IPS-NIHi7 (cell line): ENCODE measurements at regions not wholly inside any gene's neighbourhood (a gene's known extent, or its start where the extent isn't known, plus 50 kb on each side); places are given as distances from the start of the nearest gene placed in this dataset.

Source experiments
- DNase-seq: peaks from one replicate; pipeline ENCODE4 v3.0.0; 2012; ENCODE audit warnings: mixed read lengths; ENCODE audit errors: extremely low spot score

DNA sequence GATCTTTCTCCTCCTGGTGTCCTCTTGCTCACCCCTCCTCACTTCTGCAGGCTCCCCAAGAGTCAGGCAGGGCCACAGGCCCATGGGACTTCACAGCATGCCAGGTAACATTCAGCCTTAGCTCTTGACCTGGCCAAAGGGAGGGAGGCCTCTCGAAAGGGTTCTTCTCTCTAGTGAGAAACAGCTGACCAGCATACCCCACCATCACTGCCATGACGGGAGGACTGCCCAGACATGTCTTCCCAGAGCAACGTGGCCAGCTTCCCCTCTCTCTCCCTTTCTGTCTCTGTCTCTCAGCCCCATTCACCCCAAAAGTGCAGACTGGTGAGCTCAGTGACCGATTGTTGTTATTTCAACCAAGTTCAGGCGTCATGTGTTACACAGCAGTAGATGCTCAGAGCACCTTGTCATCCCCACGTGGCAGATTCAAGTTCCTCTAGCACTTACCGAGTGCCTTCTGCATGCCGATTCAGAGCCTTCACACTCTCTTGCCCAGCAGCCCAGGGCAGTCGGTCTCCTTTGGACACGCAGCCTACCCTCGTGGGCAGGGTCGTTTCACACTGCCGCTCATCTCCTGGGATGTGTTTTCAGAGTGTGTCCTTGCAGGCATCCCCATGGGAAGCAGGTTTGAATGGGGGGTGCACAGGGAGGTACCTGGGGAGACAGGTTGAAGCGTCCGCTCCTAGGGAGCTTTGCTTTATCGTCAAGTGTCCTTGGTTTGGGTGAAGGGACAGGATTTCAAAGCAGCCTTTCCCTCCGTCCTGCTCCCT, 259.9 kb downstream of the NDUFA10 start:
- DNase-seq: no peak

- DNase-seq: no peak
Observed at GRCh38 chr2:239763433-239764097, 261.6 kb downstream of the NDUFA10 start.

- DNase-seq: no peak
Observed at GRCh38 chr2:239762655-239763269, 262.4 kb downstream of the NDUFA10 start.

DNA sequence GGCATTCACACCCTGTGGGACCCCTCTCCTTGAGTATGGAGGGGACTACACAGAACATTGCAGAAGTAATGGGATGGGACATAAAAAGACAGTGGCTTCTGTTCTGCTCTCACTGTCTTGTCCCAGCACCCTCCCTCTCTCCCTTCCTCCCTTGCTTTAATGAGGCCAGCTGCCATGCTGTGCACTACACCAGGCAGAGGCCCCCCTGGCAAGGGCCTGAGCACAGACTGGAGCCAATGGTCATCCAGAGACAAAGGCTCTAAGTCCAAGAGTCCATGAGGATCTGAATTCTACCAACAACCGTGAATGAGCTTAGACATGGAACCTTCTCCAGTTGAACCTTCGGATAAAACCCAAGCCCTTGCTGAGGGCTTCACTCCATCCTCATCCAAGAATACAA, 263.0 kb downstream of the NDUFA10 start:
- no peak for DNase-seq

GRCh38 chr2:239760596-239760995, 264.5 kb downstream of the NDUFA10 start:
- DNase-seq: no peak

GRCh38 chr2:239758279-239758877, 266.8 kb downstream of the NDUFA10 start:
- no peak for DNase-seq

DNA sequence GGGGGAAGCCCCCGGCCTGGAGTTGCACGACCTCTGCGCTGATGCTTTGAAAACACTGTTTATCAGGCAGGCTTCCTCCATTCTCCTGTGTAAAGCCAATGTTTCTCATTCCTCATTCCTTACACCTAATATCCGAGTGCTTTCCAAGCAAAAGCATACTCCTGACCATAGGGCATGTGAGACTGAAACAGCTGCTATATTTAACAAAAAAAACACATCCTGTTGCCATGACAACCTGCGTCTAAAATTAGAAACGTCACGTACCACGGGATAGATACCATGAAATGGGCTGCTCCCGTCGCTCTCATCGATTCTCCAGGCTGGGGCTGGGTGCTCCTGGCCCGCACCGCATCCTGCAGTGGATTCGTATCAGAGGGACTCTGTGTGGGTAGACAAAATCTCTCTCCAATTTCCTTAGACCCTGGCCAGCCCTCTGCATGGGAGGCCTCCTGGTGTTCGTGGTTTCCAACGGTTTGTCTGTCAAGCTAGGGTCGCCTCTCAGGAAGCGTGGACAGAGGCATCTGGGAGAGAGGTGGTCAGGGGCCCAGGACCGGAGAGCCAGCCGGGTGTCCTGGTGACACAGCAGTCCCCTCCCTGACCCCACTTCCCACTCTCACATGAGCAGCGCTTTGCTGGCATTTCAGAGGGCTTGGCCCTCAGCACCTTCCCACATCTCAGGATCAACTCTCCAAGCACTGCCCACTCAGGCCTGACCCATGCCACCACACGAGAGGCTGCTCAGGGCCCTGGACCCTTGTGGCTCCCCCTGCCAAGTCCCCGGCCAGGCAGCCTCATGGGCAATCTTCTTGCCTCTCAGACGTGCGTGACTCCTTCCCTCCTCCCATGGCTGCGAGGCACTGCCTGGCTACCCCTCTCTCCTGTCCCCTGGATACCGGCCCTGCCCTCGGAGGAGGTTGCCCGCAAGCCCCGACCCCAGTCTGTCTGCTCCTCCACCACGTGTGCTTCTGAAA, 268.1 kb downstream of the NDUFA10 start:
- DNase-seq: no peak

DNA sequence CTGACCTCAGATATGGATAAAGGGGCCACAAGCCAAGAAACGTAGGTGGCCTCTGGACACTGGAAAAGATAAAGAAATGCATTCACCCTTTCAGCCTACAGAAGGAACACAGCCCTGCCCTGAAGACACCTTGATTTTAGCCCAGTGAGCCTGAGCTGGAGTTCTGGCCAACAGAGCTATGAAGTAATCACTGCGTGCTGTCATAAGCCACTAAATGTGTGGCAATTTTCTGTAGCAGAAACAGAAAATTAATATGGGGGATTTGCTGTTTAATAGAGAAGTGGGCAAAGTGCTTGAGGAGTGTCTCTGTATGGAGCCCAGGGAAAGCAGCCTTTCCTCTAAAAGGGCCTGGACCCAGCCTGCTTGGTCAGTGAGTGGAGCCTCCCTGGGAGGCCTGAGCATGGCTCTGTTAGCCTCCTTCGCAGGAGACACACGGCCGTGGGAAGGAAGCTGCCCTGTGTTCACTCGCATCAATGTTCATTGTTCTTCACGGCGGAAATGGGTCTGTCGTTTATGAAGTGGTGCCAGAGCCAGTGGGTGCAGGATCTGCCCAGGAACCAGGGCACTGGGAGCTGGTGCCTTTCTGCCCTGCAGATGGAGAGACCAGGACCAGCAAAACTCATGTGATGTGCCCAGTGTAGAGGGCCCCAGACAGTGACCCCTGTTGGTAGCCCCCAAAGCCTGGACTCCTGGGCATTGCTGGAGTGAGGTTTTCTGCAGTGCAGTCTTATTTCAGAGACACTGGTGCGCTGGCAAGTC, 268.9 kb downstream of the NDUFA10 start:
- DNase-seq: no peak

GRCh38 chr2:239753401-239753837, 271.7 kb downstream of the NDUFA10 start:
- DNase-seq: no peak

- no peak for DNase-seq
Observed at GRCh38 chr2:239752951-239753350, 272.2 kb downstream of the NDUFA10 start.

DNA sequence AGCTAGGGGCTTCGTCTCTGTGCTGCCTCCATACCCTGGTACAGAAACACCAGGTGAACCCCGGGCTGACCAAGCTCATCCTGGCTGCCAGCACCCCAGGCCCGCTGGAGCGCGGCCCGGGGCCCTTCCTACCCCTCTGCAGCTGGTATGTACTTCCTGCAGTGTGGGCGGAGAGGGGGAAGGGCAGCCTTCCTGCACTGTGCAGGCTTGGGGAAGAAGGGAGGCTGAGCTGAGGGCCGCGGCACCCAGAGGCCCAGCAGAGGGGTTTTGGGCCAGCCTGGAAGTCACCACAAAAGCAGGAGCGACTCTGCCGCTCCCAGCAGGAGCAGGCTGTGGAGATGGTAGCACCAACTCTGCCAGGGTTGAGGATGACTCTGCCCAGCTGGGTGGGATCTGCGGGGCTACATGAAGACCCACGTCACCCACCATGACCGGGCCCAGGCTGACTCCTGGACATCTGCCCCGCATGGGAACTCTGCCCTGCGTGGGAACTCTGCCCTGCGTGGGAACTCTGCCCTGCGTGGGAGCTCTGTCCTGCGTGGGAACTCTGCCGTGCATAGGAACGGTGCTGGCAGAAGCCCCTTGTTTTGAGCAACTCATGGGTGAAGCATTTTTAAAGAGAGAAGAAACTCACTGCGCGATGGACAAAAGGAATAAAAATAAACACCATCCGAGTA, 273.3 kb downstream of the NDUFA10 start:
- DNase-seq: peak; percentile 37

DNA sequence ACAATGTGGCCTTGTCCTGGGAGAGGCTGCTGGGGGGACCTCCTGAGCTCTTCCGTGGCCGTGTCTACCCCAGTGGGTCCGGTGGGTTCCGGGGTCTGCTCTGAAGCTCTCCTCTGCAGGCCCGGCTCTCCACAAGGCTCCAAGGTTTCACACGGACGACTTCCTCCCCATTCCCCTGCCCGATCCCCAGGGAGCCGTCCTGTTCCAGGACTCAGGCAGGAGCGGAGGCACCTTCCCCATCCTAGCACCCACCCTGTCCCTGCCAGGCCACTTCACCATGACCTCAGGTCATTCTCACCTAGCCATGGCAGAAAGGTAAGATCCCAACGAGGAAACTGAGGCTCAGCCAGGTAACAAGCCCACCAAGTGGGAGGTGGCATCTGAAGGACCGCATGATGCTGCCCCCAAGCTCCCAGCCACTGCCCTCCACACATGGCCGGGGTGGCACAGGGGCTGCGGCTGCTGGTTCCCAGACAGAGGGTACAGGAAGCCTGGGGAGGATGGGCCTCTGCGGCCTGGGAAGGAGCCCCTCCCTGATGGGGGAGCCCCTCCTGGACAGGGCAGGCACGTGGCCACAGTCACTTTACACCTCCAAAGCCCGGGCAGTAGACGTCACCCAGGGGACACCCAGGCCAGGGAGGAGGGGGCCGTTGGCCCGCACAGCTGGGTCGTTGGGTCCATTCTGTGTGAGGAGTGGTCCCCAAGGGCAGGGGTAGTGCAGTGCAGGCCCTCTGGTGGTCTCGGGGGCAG, 274.0 kb downstream of the NDUFA10 start:
- no peak for DNase-seq

DNA sequence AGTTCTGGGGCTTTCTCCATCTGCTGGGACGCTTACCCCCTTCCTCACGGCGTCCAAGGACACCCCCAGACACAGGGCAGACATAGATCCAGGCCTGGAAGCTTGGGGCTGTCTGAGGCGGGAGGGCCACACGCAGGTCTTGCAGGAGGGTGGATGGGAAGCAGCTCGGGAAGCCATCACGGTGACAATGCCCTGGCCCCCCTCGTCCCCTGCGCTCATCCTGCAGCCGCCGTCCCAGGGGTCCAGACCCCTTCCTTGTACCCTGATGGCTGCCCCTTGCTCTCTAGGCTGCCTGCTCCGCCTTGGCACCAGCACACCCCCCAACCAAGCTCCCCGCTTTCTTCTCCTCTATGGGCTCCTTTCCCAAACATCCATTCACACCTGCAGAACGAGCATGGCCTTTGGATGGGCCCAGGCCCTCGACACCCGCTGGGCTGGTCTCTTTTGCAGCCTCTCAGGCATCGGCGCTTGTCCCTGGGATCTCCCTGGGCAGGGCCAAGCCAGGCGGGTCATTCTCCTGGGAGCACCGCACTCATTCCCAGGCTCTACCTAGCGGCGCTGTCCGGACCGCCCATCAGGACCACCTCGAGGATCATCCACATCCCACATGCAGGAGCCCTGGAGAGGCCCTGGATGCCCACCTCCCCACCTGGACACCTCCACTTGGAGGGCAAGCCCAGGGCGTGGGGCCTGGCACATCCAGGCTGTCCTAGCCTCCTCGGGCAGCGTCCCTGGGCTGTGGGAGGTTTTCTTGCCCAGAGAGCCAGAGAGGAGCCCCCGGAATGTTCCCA, 274.9 kb downstream of the NDUFA10 start:
- no peak for DNase-seq

DNA sequence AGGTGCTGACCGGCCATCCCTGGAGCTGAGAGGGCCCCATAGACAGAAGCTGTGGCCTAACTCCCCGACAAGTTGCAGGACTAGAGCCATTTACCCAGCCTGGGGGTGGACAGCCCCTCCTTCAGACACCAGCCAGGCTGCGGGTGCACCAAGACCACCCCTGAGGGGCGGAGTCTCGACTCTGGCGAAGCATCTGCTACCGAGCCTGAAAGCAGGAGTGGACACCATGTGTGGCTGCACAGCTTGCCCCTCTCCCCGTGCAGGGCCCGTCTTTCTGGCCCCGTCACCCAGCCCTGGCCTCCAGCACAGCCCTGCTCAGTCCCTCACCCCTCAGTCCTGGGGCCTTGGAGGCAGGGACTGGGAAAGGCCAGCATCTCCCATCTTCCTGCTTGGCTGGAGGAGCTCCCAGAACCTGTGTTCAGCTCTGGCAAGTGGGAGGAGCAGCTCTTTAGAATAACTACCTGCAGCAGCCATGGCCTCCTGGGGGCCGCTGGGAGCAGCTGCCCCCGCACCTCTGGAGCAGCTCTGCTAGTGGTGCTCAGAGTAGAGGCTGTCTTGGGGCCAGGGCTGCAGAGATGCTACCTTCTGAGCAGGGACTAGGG, 275.8 kb downstream of the NDUFA10 start:
- no peak for DNase-seq

DNA sequence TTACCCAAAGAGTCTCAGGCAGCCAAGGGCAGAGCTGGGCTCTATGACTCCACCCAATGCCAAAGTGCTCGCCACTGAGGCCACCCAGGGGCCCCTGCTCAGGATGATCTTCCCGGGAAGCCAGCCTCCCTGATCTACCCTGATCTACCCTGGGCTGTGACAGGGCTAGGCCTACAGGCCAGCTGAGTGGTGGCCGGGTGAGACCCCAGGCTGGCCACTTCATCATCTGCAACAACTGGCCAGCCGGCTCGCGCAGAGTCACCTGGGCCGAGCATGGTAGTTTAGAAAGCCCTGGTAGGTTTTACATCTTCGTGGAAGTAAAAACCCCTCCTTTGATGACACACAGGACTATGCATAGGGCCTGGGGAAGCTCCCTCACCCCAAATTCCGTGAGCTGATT, 276.3 kb downstream of the NDUFA10 start:
- DNase-seq: no peak

DNA sequence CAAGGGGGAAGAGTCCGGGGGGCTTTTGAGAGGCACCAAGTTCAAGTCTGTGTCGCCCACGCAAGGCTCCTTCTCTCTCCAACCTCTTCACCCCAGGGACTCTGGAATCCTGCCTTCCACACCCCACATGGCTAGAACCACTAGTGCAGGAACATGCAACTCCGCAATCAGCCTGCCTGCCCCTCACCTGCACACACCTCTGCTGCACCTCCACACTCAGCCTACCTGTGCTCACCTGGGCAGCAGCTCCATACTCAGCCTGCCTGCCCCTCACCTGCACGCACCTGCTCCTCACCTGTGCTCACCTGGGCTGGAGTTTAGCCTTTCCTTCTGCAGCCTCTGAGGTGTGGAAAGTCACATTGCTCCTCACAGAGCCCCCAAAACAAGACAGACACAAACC, 277.4 kb downstream of the NDUFA10 start:
- DNase-seq: no peak

GRCh38 chr2:239747274-239747673, 277.9 kb downstream of the NDUFA10 start:
- no peak for DNase-seq
